HL-60 (cell line): ENCODE measurements at regions not wholly inside any gene's neighbourhood (a gene's known extent, or its start where the extent isn't known, plus 50 kb on each side); places are given as distances from the start of the nearest gene placed in this dataset.

ENCODE experiments used
- DNase-seq, 2 experiments: peaks; one replicate each; pipeline ENCODE4 v3.0.0-alpha.2; 2010 to 2020; ENCODE audit warnings: low read depth in 1 of 2, low spot score in 1 of 2
- H3K27ac ChIP-seq: fragments of 250-450 bp; sonication (Bioruptor Pico); replicated peaks from 2 replicates; pipeline ENCODE4 v1.5.1; 2020; ENCODE audit warnings: mild to moderate bottlenecking, moderate library complexity
- H3K27me3 ChIP-seq: fragments of 250-450 bp; sonication (Bioruptor Pico); 2 replicates; pipeline ENCODE4 v1.5.1; 2021; ENCODE audit warnings: mild to moderate bottlenecking, moderate library complexity; ENCODE audit not compliant: insufficient read depth, poor library complexity, severe bottlenecking
- H3K4me3 ChIP-seq: replicated peaks from 2 replicates; pipeline ENCODE4 v1.5.1; 2011; ENCODE audit warnings: mild to moderate bottlenecking, control low read depth, low read length; ENCODE audit not compliant: insufficient read depth
- GABPA ChIP-seq: IDR thresholded peaks from 2 replicates; pipeline ENCODE4 v1.6.1; 2012; ENCODE audit warnings: low read depth
- POLR2AphosphoS5 ChIP-seq: IDR thresholded peaks from 2 replicates; pipeline ENCODE4 v1.6.1; 2012; ENCODE audit warnings: low read depth
- REST ChIP-seq: IDR thresholded peaks from 2 replicates; pipeline ENCODE4 v1.6.1; 2012; ENCODE audit warnings: low read depth; ENCODE audit not compliant: insufficient replicate concordance
- SPI1 ChIP-seq: IDR thresholded peaks from 2 replicates; pipeline ENCODE4 v1.6.1; 2012; ENCODE audit warnings: low read depth, mild to moderate bottlenecking, borderline replicate concordance
- TF ChIP-seq, protein P1 (sequence below): IDR thresholded peaks from one replicate; pipeline ENCODE4 v1.5.1; 2011; ENCODE audit warnings: low read length, control low read depth, inconsistent platforms; ENCODE audit not compliant: insufficient read depth

GRCh38 chr4:146087856-146088255 lies 87.7 kb upstream of the LSM6 start:
- Histone ChIP-seq H3K27me3 (no peaks in the 10 kb centered on the region), H3K4me3 (no peak overlapping the region), H3K27ac (no peak overlapping the region)
- TF ChIP-seq GABPA (no peak), SPI1 (no peak), POLR2AphosphoS5 (no peak), REST (no peak)
- TF ChIP-seq, protein P1, sequence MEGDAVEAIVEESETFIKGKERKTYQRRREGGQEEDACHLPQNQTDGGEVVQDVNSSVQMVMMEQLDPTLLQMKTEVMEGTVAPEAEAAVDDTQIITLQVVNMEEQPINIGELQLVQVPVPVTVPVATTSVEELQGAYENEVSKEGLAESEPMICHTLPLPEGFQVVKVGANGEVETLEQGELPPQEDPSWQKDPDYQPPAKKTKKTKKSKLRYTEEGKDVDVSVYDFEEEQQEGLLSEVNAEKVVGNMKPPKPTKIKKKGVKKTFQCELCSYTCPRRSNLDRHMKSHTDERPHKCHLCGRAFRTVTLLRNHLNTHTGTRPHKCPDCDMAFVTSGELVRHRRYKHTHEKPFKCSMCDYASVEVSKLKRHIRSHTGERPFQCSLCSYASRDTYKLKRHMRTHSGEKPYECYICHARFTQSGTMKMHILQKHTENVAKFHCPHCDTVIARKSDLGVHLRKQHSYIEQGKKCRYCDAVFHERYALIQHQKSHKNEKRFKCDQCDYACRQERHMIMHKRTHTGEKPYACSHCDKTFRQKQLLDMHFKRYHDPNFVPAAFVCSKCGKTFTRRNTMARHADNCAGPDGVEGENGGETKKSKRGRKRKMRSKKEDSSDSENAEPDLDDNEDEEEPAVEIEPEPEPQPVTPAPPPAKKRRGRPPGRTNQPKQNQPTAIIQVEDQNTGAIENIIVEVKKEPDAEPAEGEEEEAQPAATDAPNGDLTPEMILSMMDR, result no peak
- no peak for DNase-seq

GRCh38 chr4:146076081-146076480 lies 99.4 kb upstream of the LSM6 start:
- Histone ChIP-seq H3K4me3 (no peak overlapping the region), H3K27me3 (no peaks in the 10 kb centered on the region), H3K27ac (no peak overlapping the region)
- DNase-seq, result no peak
- no peak for TF ChIP-seq SPI1
- no peak for TF ChIP-seq GABPA
- no peak for TF ChIP-seq POLR2AphosphoS5
- TF ChIP-seq, protein P1, result no peak
- TF ChIP-seq REST, result no peak

GRCh38 chr4:146073517-146073916 lies 102.0 kb upstream of the LSM6 start:
- no peak for DNase-seq
- Histone ChIP-seq H3K27ac (no peak overlapping the region), H3K27me3 (no peaks in the 10 kb centered on the region), H3K4me3 (no peak overlapping the region)
- TF ChIP-seq GABPA (no peak), SPI1 (no peak), POLR2AphosphoS5 (no peak)
- TF ChIP-seq, protein P1, result no peak

- no peak for DNase-seq
- H3K4me3 ChIP-seq, result no peak overlapping the region
- TF ChIP-seq SPI1, result no peak
- TF ChIP-seq, protein P1, result no peak
- no peak for TF ChIP-seq GABPA
- TF ChIP-seq POLR2AphosphoS5, result no peak
- no peak for TF ChIP-seq REST
- no peaks in the 10 kb centered on the region for H3K27me3 ChIP-seq
- H3K27ac ChIP-seq, result no peak overlapping the region
Measured at GRCh38 chr4:146072376-146072775, 103.1 kb upstream of the LSM6 start.
